Ovary (tissue), 7 donors: ENCODE measurements at regions not wholly inside any gene's neighbourhood (a gene's known extent, or its start where the extent isn't known, plus 50 kb on each side); places are given as distances from the start of the nearest gene placed in this dataset.

ENCODE experiments used
- DNase-seq, 5 donors: peaks; one replicate each; pipeline ENCODE4 v3.0.0-alpha.2; 2019 to 2020
- H3K27ac ChIP-seq, 2 donors: fragments of 200-600 bp; one replicate each; pipeline versions ENCODE4 v1.5.1 to v1.8.0; 2019 to 2022
- H3K27me3 ChIP-seq: fragments of 200-600 bp; one replicate; pipeline ENCODE4 v1.8.0; 2022
- H3K36me3 ChIP-seq: fragments of 200-600 bp; sonication (generic); one replicate; pipeline ENCODE4 v1.5.1; 2019
- H3K4me1 ChIP-seq: one replicate; pipeline ENCODE4 v1.8.1; 2013; ENCODE audit warnings: mild to moderate bottlenecking, moderate library complexity; ENCODE audit not compliant: insufficient read depth
- H3K4me3 ChIP-seq: fragments of 200-600 bp; sonication (generic); one replicate; pipeline ENCODE4 v1.5.1; 2017
- H3K9me3 ChIP-seq, 2 donors: fragments of 200-600 bp in 1 of 2; sonication (generic) in 1 of 2; one replicate each; pipeline versions ENCODE4 v1.5.1 to v1.8.1; 2013 to 2019; ENCODE audit warnings: mild to moderate bottlenecking in 1 of 2, moderate library complexity in 1 of 2
- EP300 ChIP-seq: sonication (generic); formaldehyde crosslinking; IDR thresholded peaks from one replicate; pipeline ENCODE4 v1.6.1; 2017; ENCODE audit warnings: antibody characterized with exemption
- POLR2A ChIP-seq: fragments of 450-650 bp; IDR thresholded peaks from one replicate; pipeline ENCODE4 v1.6.1; 2017; ENCODE audit warnings: antibody characterized with exemption, mild to moderate bottlenecking, moderate library complexity
- WGBS, 3 donors: extraction: QIAGEN DNeasy Blood & Tissue Kit in 1 of 3; methylation state at CpG; one replicate each; pipeline versions ENCODE4 v1.1.5 to v1.1.7; 2013 to 2017; 5-methylcytosine and 5-hydroxymethylcytosine counted together
- intact Hi-C, 4 donors: fragments of 100-400 bp; cut with DNase I; formaldehyde crosslinking; loops; one replicate each; pipeline versions ENCODE4 v1.11.0 to v1.15.1; 2022 to 2023
- TF ChIP-seq, protein P1 (sequence below), 3 donors: fragments of 450-650 bp in 2 of 3; fragments of 200-600 bp in 1 of 3; IDR thresholded peaks; one replicate each; pipeline versions ENCODE4 v1.5.1 to v1.8.0; 2016 to 2022; ENCODE audit warnings: antibody characterized with exemption in 3 of 3, mild to moderate bottlenecking in 1 of 3
- donor health status: DM: no; HTN: no; CAD: no; lungs with moderate emphysema.
- donor health status: DM: no; HTN: no; CAD: no.
- donor health status: Bipolar disorder and iron deficiency.
- donor health status: DM: no; HTN: no; CAD: no.
- donor health status: DM: yes; HTN: yes; CAD: no.

DNA sequence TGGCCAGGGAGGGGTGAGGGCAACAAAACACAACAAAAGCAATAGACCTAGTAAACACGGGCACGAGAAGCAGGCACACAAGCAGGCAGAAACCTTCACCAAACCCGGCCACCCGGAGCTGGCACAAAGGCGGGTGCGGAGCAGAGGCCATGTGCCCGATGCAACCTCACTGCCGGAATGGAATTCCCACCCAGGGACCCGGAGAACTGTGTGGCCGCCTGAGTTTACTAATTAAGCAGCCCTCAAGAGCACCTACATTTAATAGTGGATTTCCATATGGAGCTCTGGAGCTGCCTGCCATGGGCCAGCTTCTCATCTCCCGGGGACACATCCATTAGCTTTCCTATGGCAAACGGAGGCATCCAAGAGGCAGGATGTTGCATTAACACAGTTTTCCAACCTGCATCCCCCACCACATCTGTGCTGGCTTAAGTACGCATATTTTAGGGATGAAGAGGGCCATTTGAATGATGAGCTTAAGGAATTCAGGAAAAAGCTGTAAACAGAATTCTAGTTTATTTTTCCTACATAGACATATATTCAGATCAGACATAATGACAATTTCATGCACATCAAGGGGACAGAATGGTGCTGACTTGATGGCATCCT is 104.5 kb upstream of the SMIM21 start:
- no peak overlapping the region for H3K4me3 ChIP-seq
- no peak overlapping the region for H3K27ac ChIP-seq
- intact Hi-C loops = no loop called here
- H3K9me3 ChIP-seq = no peaks in the 10 kb centered on the region
- H3K27me3 ChIP-seq = no peaks in the 10 kb centered on the region
- H3K4me1 ChIP-seq = no peaks in the 10 kb centered on the region
- TF ChIP-seq EP300 (no peak), POLR2A (no peak)
- TF ChIP-seq, protein P1, sequence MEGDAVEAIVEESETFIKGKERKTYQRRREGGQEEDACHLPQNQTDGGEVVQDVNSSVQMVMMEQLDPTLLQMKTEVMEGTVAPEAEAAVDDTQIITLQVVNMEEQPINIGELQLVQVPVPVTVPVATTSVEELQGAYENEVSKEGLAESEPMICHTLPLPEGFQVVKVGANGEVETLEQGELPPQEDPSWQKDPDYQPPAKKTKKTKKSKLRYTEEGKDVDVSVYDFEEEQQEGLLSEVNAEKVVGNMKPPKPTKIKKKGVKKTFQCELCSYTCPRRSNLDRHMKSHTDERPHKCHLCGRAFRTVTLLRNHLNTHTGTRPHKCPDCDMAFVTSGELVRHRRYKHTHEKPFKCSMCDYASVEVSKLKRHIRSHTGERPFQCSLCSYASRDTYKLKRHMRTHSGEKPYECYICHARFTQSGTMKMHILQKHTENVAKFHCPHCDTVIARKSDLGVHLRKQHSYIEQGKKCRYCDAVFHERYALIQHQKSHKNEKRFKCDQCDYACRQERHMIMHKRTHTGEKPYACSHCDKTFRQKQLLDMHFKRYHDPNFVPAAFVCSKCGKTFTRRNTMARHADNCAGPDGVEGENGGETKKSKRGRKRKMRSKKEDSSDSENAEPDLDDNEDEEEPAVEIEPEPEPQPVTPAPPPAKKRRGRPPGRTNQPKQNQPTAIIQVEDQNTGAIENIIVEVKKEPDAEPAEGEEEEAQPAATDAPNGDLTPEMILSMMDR (IDR thresholded peaks at IDR 0.05) = no peak
- WGBS, 3 donors = 95% methylated on average over 13 of the region's 13 CpGs
- DNase-seq = no peak
- H3K36me3 ChIP-seq = no peaks in the 10 kb centered on the region

DNA sequence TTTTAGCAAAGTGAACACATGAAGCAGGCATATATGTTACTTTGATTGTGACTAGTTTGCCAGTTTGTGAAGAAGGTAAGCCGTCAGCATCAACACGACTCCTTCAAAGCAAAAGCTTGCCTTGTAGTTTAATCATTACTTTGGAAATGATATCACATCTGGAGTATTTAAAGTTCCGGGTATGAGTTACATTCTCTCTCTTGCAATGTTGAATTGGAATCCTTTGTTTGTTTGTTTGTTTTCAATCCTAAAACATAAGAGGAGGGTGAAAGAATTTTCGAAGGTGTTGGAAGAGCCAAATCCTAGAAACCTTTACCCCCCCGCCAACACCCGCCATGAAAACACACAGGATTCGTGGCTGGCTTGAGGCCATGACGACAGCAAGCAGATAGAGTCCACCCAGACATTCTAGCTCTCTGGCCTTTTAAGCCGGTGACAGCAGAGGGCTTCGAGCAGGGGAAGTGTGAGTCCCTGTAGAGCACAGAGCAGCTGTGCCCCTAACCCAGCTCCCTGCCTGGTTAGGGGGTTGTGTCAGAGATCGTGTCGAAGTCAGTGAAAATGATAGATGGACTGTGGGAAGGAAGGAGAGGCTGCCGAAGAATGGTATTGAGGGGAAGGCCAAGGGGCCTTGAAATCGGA is 103.8 kb upstream of the SMIM21 start:
- no peaks in the 10 kb centered on the region for H3K36me3 ChIP-seq
- TF ChIP-seq, protein P1 (IDR thresholded peaks at IDR 0.05) = no peak
- intact Hi-C loops = no loop called here
- DNase-seq = no peak
- WGBS, 3 donors = 81 to 85% (median 82%) methylated on average over 14 of the region's 14 CpGs
- no peak overlapping the region for H3K27ac ChIP-seq
- no peaks in the 10 kb centered on the region for H3K9me3 ChIP-seq
- H3K4me1 ChIP-seq = no peaks in the 10 kb centered on the region
- H3K4me3 ChIP-seq = no peak overlapping the region
- H3K27me3 ChIP-seq = no peaks in the 10 kb centered on the region

DNA sequence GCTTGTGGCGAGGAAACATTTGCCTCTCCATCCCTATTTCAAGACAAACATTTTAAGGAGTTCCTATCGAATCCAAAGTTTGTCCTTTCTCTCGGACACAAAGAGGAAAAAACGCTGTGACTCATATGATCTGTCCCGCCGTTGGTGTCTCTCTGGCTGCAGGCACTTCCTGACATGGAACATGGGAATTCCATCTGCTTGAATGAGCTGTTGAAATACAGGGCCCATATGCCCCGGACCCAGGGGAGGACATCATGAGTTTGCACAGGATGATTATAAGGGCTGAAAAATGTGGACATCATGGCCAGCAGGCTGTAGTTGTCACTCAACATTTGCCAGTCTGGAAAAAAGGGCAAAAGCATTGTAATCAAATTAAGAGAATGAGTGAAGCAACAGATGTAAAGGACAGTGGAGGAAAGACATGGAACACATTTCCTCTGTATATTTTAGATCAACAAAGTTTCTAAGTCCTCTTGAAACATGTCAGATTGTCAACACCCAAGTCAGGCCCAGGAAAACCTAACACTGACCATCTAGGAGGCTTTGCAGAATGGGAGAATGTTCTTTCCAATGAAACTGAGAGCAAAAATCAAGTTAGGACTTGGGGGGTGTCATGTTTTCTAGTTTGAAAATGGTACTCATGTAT is 103.2 kb upstream of the SMIM21 start:
- DNase-seq = no peak
- Histone ChIP-seq H3K4me3 (no peak overlapping the region), H3K9me3 (no peaks in the 10 kb centered on the region), H3K36me3 (no peaks in the 10 kb centered on the region), H3K27me3 (no peaks in the 10 kb centered on the region), H3K27ac (no peak overlapping the region), H3K4me1 (no peaks in the 10 kb centered on the region)
- 89 to 92% (median 90%) methylated on average over 7 of the region's 7 CpGs for WGBS, 3 donors
- TF ChIP-seq, protein P1 (IDR thresholded peaks at IDR 0.05) = no peak
- TF ChIP-seq EP300 = no peak
- TF ChIP-seq POLR2A = no peak
- intact Hi-C loops = no loop called here

DNA sequence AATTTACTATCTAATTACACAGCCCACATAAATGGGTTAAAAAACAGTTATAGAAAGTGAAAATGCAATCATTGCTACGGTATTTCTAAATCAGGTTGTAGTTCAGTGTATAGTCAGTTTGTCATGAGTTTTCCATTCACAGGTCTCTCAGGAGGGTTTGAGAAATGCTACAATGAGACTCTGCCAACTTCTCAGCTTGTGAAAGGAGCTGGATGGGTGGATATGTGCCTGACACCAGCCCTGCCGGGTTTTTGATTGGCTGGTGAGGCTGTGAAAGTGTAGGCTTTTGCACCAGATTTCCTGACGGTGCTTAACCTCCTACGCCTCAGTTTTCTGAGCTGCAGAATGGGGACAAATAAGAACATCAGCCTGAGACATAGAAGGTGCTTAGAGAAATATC is 102.6 kb upstream of the SMIM21 start:
- TF ChIP-seq, protein P1 (IDR thresholded peaks at IDR 0.05) = no peak
- TF ChIP-seq POLR2A (no peak), EP300 (no peak)
- H3K4me3 ChIP-seq = no peak overlapping the region
- DNase-seq = no peak
- H3K9me3 ChIP-seq = no peaks in the 10 kb centered on the region
- intact Hi-C loops = no loop called here
- no peaks in the 10 kb centered on the region for H3K4me1 ChIP-seq
- 60 to 63% (median 62%) methylated on average over 4 of the region's 4 CpGs for WGBS, 3 donors
- no peaks in the 10 kb centered on the region for H3K27me3 ChIP-seq
- no peak overlapping the region for H3K27ac ChIP-seq
- H3K36me3 ChIP-seq = no peaks in the 10 kb centered on the region
